Activated naive CD8-positive, alpha-beta T cell treated with anti-CD3 and anti-CD28 coated beads for 36 hours (primary cell): ENCODE measurements at regions not wholly inside any gene's neighbourhood (a gene's known extent, or its start where the extent isn't known, plus 50 kb on each side); places are given as distances from the start of the nearest gene placed in this dataset.

Experiments
- DNase-seq: peaks from one replicate; pipeline ENCODE4 v3.0.0; 2021
- H3K27ac Mint-ChIP-seq: one replicate; pipeline ENCODE4 v1.8.0; 2022; ENCODE audit warnings: mild to moderate bottlenecking, moderate library complexity, mixed read lengths
- H3K27me3 Mint-ChIP-seq: one replicate; pipeline ENCODE4 v1.8.0; 2022; ENCODE audit warnings: mild to moderate bottlenecking, mixed read lengths
- H3K36me3 Mint-ChIP-seq: one replicate; pipeline ENCODE4 v1.8.0; 2021; ENCODE audit warnings: mild to moderate bottlenecking, mixed read lengths
- H3K4me1 Mint-ChIP-seq: one replicate; pipeline ENCODE4 v1.8.0; 2021; ENCODE audit warnings: mixed read lengths
- H3K4me3 Mint-ChIP-seq: one replicate; pipeline ENCODE4 v1.8.0; 2022; ENCODE audit warnings: mild to moderate bottlenecking, moderate library complexity, mixed read lengths
- H3K9me3 Mint-ChIP-seq: one replicate; pipeline ENCODE4 v1.8.0; 2022; ENCODE audit warnings: mixed read lengths

DNA sequence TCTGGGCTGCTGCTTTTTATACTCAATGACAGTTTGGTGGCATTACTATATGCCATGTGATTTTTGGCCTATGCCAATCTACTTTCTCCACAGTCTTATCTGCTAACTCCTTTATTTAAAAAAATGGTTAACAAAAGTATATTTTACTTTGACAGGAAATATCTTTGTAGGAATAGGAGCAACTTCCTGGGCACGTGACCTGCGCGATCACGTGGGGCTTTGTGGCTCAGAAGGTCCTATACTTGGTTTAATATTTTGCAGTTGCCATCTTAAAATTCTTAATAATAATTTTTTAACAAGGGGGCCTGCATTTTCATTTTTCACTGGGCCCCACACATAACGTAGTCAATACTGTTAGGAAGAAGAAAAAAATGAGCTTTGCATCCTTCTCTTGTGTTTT, 249.7 kb downstream of the ACTR3 start:
- H3K4me3 Mint-ChIP-seq, result no peak overlapping the region
- no peak for DNase-seq
- no peaks in the 10 kb centered on the region for H3K36me3 Mint-ChIP-seq
- H3K27me3 Mint-ChIP-seq, result no peaks in the 10 kb centered on the region
- H3K9me3 Mint-ChIP-seq, result no peaks in the 10 kb centered on the region
- no peak overlapping the region for H3K27ac Mint-ChIP-seq
- H3K4me1 Mint-ChIP-seq, result no peaks in the 10 kb centered on the region

DNA sequence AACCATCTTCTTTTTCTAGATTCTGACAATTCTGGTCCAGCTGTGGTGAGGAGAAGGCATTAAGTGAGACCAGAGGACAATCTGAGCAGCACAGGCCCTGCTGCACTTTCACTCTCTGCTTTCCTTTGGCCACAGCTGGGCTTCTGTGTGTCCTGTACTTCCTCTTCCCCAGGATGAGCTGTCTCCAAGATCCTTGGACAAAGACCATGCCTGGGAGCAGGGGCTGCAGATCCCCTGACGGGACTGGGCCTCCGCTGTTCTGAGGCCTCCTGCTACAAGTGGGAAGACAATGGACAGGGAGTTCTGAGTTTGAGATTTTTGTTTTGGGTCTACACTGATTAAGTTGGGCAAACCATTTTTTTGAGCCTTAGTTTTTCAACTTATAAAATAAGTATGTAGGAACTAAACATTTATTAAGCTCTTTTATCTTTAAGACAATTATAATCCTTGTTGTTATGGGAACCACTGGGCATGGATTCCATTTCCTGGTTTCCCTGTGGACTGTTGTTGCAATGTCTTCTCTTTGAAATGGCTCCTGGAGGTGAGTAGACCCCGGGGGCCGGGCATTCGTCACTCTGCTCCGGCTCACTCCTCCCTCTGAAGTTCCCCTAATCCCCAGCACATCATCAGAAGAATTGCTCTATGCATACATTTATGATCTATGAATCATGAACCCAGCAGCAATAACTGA, 266.6 kb downstream of the ACTR3 start:
- Mint-ChIP-seq H3K27me3 (peaks cover 8% of the 10 kb centered on the region), H3K36me3 (no peaks in the 10 kb centered on the region), H3K27ac (no peak overlapping the region), H3K4me1 (no peaks in the 10 kb centered on the region), H3K9me3 (no peaks in the 10 kb centered on the region), H3K4me3 (no peak overlapping the region)
- no peak for DNase-seq

DNA sequence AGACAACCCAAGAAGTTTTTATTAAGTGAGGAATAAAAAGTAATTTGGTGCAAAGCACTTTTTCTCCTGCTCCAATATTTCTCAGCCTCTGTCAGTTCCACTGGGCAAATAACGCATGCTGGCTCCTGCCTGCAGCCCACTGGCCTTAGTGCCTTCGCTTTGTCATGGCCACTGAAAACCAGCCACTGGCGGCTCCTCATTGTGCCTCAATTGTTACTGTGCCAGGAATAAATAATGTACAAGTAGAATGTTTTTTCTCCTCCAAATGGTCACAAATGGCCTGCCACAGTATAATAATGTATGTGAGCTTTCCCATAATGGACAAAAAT, 267.1 kb downstream of the ACTR3 start:
- Mint-ChIP-seq H3K27me3 (peaks cover 8% of the 10 kb centered on the region), H3K9me3 (no peaks in the 10 kb centered on the region), H3K36me3 (no peaks in the 10 kb centered on the region), H3K27ac (no peak overlapping the region), H3K4me3 (no peak overlapping the region), H3K4me1 (no peaks in the 10 kb centered on the region)
- no peak for DNase-seq

DNA sequence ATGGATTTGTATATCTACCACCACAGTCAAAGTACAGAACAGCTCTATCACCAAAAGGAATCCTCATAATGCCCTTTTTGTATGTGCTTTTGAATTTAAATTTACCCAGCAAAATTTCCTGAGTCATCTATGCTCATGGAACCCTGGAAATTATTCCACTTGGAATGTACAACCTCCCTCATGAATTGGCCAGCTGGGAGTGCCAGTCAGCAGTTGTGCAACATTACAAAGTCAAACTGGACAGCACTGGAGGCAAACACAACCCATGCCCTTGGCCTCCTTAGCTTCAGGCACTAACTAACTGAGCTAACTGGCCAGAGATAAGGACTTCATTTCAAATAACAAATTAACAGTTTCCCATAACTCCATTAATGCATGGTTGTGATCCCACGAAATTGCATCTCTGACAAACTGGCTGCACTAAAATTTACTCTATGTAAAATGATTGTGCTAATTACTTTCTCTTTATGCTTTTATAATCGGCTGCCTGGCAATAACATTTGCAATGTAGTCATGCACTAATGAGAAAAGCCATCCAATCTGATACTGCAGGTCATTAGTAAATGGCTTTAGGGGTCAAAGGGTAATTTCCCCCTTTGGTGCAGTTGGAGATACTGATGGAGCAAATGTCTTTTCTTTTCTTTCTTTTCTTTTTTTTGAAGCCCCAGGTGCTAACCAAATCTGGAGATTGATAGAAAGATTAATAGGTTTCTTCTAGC, 270.5 kb downstream of the ACTR3 start:
- H3K9me3 Mint-ChIP-seq, result peaks cover 2% of the 10 kb centered on the region
- H3K36me3 Mint-ChIP-seq, result no peaks in the 10 kb centered on the region
- DNase-seq, result no peak
- H3K27ac Mint-ChIP-seq, result no peak overlapping the region
- peaks cover 3% of the 10 kb centered on the region for H3K27me3 Mint-ChIP-seq
- H3K4me3 Mint-ChIP-seq, result no peak overlapping the region
- H3K4me1 Mint-ChIP-seq, result no peaks in the 10 kb centered on the region

DNA sequence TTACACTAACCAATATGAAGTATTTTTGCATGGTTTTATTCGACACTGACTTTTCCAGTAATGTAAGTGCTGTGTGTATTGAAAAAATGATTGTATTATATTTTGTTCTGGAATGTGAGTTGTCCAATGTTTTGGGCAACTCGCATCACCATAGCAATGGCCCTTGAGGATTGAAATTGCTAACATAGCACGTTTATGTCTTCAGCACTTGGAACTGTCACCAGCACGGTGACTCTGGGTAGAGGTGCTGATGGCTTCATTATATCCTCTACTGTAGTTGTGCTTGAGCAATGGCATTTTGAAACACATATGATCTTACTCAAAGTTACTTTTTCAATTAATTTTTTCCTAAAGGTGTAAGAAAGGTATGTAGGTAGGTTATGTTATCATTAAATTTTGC, 271.5 kb downstream of the ACTR3 start:
- Mint-ChIP-seq H3K4me3 (no peak overlapping the region), H3K36me3 (no peaks in the 10 kb centered on the region), H3K27ac (no peak overlapping the region), H3K27me3 (peaks cover 4% of the 10 kb centered on the region), H3K9me3 (peaks cover 2% of the 10 kb centered on the region), H3K4me1 (no peaks in the 10 kb centered on the region)
- no peak for DNase-seq

DNA sequence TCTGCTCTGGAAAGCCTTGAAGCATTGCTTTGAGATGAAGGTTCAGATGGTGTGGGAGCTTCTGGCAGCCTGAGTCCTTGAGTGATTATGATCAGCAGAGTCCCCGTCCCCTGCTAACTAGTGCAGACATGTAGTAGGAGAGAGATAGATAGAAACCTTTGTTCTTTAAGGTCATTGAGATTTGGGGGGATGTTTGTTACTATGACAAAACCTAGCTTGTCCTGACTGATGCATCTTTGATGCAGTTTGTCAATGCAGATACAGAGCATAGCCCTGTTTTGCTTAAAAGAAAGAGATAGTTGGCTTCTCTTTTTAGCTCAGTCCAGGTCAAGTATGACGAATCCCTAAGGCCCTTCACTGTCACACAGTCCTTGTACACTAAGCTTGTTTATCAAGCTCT, 274.6 kb upstream of the DPP10 start:
- DNase-seq, result no peak
- H3K4me3 Mint-ChIP-seq, result no peak overlapping the region
- no peak overlapping the region for H3K27ac Mint-ChIP-seq
- no peaks in the 10 kb centered on the region for H3K36me3 Mint-ChIP-seq
- no peaks in the 10 kb centered on the region for H3K4me1 Mint-ChIP-seq
- peaks cover 2% of the 10 kb centered on the region for H3K9me3 Mint-ChIP-seq
- H3K27me3 Mint-ChIP-seq, result peaks cover 22% of the 10 kb centered on the region

DNA sequence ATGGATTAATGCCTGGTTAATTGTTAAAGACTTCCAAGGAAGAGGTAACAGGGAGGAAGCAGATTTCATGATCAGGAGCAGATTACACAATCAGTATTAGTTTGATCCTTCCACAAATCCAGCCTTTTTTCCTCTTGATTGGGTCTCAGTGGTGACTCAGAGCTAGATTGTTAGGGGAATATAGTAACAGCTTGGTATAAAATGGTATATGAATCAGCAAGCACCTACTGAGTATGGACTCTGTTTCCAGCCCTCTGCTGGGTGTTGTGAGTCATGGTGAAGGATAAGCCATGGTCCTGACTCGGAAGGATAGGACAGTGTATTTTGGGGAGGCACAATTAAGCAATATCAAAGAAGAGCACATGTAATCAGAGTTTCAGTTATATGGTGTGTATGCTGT, 272.4 kb upstream of the DPP10 start:
- Mint-ChIP-seq H3K4me3 (no peak overlapping the region), H3K4me1 (no peaks in the 10 kb centered on the region), H3K9me3 (no peaks in the 10 kb centered on the region), H3K27me3 (peaks cover 26% of the 10 kb centered on the region), H3K27ac (no peak overlapping the region), H3K36me3 (no peaks in the 10 kb centered on the region)
- DNase-seq, result no peak

DNA sequence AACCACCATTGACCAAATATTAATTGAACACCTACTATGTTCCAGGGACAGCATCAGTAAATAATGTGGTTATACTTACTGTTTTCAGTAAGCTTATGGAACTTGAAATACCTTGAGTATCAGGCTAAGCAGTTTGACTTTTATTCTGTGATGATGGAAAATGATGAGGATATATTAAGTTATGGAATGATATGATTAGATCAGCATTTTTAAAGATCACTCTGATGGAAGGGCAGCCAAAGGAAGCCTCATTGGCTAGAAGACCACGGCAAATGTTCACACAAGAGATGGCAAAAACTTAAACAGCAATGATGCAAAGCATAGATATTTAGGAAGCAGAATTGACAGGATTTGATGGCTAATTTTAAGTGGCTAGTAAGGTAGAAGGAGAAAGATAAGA, 266.9 kb upstream of the DPP10 start:
- Mint-ChIP-seq H3K27ac (no peak overlapping the region), H3K4me3 (no peak overlapping the region), H3K9me3 (no peaks in the 10 kb centered on the region), H3K36me3 (no peaks in the 10 kb centered on the region), H3K4me1 (no peaks in the 10 kb centered on the region), H3K27me3 (peaks cover 13% of the 10 kb centered on the region)
- no peak for DNase-seq

DNA sequence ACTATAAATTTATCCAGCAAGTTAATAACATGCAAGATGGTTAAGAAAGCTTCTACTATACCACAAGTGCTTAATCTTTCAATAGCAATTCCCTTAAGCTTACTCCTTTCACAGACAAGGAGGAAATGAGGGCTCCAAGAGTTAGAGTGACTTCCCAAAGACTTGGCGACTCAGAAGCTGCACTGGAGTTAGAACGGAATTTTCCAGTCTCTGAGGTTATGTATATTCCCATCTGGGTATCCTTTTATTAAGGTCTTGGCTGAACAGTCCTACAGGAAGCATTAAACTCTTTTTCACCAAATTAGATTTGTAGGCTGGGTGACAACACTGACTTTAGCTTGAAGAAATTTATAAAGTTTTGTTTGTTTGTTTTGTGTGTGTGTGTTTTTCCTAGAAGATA, 256.9 kb upstream of the DPP10 start:
- Mint-ChIP-seq H3K36me3 (no peaks in the 10 kb centered on the region), H3K4me1 (no peaks in the 10 kb centered on the region), H3K27ac (no peak overlapping the region), H3K4me3 (no peak overlapping the region), H3K27me3 (peaks cover 18% of the 10 kb centered on the region), H3K9me3 (no peaks in the 10 kb centered on the region)
- no peak for DNase-seq

DNA sequence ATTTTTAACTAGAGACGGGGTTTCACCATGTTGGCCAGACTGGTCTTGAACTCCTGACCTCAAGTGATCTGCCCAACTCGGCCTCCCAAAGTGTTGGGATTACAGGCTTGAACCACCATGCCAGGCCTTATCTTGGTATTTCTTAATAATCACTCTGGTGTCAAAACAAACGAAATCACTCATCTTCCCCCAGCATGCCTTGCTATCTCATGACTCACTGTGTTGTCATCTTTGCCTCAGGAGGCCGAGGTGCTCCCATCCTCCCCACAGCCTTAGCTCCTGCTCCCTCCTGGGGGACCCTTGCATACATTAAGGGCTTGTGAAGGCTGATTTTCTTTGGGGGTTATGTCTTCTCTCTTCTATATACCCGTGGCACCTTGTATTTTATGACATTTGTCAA, 250.1 kb upstream of the DPP10 start:
- H3K36me3 Mint-ChIP-seq, result no peaks in the 10 kb centered on the region
- no peak overlapping the region for H3K4me3 Mint-ChIP-seq
- no peak overlapping the region for H3K27ac Mint-ChIP-seq
- no peaks in the 10 kb centered on the region for H3K9me3 Mint-ChIP-seq
- DNase-seq, result no peak
- H3K27me3 Mint-ChIP-seq, result peaks cover 15% of the 10 kb centered on the region
- H3K4me1 Mint-ChIP-seq, result no peaks in the 10 kb centered on the region

DNA sequence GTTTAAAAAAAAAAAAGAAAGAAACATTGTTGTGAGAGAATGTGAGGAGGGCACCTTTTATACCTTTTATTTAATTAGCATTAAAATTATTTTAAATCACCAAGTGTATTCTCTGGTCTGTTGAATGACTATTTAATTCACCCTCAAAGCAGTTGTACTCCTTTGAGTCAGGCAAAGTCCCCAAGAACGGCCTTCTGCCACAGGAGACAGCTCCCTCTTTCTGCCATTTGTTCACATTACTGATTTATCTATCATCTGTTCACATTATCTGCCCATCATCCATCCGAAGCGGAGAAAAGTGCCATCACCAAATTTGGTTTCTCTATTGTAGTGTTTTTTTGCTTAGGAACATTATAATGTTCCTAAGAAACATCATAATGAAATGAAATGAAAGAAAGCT, 240.7 kb upstream of the DPP10 start:
- no peaks in the 10 kb centered on the region for H3K4me1 Mint-ChIP-seq
- no peak for DNase-seq
- no peak overlapping the region for H3K27ac Mint-ChIP-seq
- H3K27me3 Mint-ChIP-seq, result peaks cover 24% of the 10 kb centered on the region
- no peak overlapping the region for H3K4me3 Mint-ChIP-seq
- H3K36me3 Mint-ChIP-seq, result no peaks in the 10 kb centered on the region
- no peaks in the 10 kb centered on the region for H3K9me3 Mint-ChIP-seq

DNA sequence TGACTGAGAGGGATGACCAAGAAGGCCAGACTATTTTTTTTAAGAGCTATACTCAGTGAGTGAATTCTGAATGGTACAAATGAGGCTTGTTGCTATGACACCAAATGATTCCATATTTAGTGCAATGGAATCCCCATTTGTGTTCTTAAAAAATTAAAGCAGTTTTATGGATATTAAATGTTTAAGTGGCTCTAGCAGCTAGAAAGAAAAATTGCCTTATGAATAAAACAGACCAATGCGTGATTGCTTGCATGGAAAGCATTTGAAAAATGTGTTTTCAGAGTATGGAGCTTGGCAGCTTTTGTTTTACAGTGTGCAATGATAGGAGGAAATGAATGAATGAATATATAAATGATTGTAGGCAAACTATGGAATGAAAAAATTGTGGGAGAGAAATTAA, 238.8 kb upstream of the DPP10 start:
- Mint-ChIP-seq H3K36me3 (no peaks in the 10 kb centered on the region), H3K4me1 (no peaks in the 10 kb centered on the region), H3K4me3 (no peak overlapping the region), H3K9me3 (no peaks in the 10 kb centered on the region), H3K27ac (peak overlapping the region; percentile 14), H3K27me3 (peaks cover 29% of the 10 kb centered on the region)
- DNase-seq, result no peak

DNA sequence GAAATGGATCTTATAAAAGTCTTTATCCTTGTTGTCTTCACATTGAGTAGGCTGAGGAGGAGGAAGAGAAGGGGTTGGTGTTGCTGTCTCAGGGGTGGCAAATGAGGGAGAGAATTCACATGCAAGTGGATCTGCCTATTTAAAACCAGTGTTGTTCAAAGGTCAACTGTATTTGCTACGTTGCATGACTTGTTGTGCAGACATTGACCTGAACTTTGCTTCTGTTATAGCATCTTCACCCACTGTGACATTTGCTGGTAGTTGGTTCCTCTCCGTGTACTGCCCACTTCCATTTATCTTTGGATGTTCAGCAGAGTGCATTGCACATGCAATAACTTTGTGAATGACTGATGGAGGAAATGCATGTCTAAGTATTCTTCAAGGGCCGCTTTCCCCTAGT, 228.6 kb upstream of the DPP10 start:
- Mint-ChIP-seq H3K9me3 (no peaks in the 10 kb centered on the region), H3K27me3 (peaks cover 19% of the 10 kb centered on the region), H3K27ac (no peak overlapping the region), H3K4me1 (no peaks in the 10 kb centered on the region), H3K36me3 (no peaks in the 10 kb centered on the region), H3K4me3 (no peak overlapping the region)
- no peak for DNase-seq

DNA sequence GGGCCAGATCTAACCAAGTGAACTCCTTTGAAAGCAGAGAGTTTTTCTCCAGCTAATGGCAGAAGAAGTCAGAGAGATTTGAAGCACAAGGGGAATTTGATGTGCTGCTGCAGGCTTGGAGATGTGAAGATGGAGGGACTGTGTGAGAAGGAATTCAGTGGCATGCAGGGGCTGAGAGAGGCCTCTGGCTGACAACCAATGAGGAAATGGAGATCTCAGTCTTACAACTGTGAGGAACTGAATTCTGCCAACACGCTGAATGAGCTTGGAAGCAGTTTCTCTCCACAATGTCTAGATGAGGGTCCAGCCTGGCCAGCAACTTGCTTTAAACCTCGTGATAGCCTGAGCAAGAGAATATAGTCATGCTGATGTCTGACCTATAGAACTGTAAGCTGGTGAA, 224.1 kb upstream of the DPP10 start:
- Mint-ChIP-seq H3K4me1 (no peaks in the 10 kb centered on the region), H3K36me3 (no peaks in the 10 kb centered on the region), H3K4me3 (no peak overlapping the region), H3K27me3 (peaks cover 36% of the 10 kb centered on the region), H3K9me3 (no peaks in the 10 kb centered on the region), H3K27ac (no peak overlapping the region)
- DNase-seq, result no peak

DNA sequence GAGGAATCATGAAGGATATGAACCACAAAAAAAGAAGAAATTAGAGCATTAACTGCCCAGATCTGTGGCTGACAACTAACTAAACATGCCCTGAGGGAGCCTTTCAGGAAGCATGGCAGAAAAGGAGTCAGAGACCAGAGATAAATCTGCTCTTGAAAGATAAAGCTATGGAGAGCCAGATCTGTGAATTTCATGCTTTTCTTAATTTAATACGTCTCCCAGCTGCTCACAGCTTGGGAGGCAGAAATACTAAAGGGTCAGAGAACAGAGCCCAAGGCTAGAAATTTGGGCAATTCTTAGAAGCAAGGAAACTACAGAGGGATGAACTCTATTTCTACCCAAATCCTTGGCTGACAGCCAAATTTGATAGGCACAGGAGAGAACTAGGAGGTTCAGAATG, 223.0 kb upstream of the DPP10 start:
- no peak overlapping the region for H3K4me3 Mint-ChIP-seq
- no peaks in the 10 kb centered on the region for H3K4me1 Mint-ChIP-seq
- H3K27ac Mint-ChIP-seq, result no peak overlapping the region
- no peak for DNase-seq
- no peaks in the 10 kb centered on the region for H3K36me3 Mint-ChIP-seq
- peaks cover 36% of the 10 kb centered on the region for H3K27me3 Mint-ChIP-seq
- H3K9me3 Mint-ChIP-seq, result no peaks in the 10 kb centered on the region

DNA sequence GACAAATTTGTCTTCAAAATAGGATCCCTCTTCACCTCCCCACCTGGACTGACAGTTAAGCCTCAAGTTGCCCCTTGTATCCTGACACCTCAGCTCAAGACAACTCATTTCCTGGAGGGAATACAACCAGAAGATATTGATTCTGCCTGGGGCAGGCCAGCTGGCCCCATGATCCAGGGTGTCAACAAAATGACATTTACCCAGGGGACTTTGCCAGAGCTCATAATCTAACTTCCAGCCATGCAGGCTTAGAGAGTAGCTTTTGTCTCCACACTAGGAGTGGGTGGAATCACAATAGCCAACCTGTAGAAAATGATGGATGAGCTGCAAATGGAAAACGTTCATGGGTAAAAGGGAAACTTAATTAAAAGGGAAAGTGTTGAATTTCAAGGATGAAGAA, 220.1 kb upstream of the DPP10 start:
- H3K36me3 Mint-ChIP-seq, result no peaks in the 10 kb centered on the region
- H3K4me1 Mint-ChIP-seq, result no peaks in the 10 kb centered on the region
- H3K9me3 Mint-ChIP-seq, result no peaks in the 10 kb centered on the region
- peaks cover 30% of the 10 kb centered on the region for H3K27me3 Mint-ChIP-seq
- H3K4me3 Mint-ChIP-seq, result no peak overlapping the region
- H3K27ac Mint-ChIP-seq, result no peak overlapping the region
- DNase-seq, result no peak
